GM23338 (cell line): ENCODE measurements at regions not wholly inside any gene's neighbourhood (a gene's known extent, or its start where the extent isn't known, plus 50 kb on each side); places are given as distances from the start of the nearest gene placed in this dataset.

ENCODE experiments used
- EZH2phosphoT487 ChIP-seq: fragments of 200-600 bp; sonication (generic); IDR thresholded peaks from one replicate; pipeline ENCODE4 v1.8.1; 2018; ENCODE audit warnings: antibody characterized with exemption; ENCODE audit not compliant: unreplicated experiment
- REST ChIP-seq: IDR thresholded peaks from one replicate; pipeline ENCODE4 v1.6.1; 2018; ENCODE audit warnings: antibody characterized with exemption; ENCODE audit not compliant: unreplicated experiment
- TF ChIP-seq, protein P1 (sequence below), 2 experiments: fragments of 200-600 bp in 1 of 2; sonication (generic) in 1 of 2; conservative IDR thresholded peaks; 2 replicates each; pipeline versions ENCODE4 v1.5.1 to v1.6.1; 2016 to 2017; ENCODE audit warnings: antibody characterized with exemption in 2 of 2, low read depth in 2 of 2, mild to moderate bottlenecking in 2 of 2, moderate library complexity in 1 of 2

DNA sequence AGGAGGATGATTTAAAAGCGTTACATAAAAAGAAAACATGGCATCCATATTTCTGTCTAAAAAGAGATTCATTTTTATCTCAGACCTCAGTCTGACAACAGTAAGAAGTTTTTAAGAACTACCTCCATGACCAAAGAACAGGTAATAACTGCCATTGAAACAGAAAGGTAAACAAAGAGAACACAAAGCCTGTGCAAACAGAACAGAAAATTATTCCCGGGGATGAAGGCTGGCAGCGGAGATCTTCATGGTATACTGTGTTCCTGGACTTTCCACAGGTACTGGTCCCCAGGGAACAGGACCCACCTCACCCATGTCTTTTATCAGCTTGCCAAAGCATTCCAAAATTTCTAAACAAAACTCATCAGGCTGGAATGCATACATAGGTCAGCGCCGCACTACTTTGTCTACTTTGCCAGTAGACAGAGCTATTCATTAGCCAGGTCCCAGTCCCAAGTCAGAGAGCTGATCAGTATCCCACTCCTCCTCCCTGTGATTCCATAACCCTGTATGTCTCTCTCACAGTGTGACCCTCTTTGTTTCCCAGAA, 277.3 kb downstream of the MBD2 start:
- no peak for TF ChIP-seq EZH2phosphoT487
- TF ChIP-seq, protein P1, sequence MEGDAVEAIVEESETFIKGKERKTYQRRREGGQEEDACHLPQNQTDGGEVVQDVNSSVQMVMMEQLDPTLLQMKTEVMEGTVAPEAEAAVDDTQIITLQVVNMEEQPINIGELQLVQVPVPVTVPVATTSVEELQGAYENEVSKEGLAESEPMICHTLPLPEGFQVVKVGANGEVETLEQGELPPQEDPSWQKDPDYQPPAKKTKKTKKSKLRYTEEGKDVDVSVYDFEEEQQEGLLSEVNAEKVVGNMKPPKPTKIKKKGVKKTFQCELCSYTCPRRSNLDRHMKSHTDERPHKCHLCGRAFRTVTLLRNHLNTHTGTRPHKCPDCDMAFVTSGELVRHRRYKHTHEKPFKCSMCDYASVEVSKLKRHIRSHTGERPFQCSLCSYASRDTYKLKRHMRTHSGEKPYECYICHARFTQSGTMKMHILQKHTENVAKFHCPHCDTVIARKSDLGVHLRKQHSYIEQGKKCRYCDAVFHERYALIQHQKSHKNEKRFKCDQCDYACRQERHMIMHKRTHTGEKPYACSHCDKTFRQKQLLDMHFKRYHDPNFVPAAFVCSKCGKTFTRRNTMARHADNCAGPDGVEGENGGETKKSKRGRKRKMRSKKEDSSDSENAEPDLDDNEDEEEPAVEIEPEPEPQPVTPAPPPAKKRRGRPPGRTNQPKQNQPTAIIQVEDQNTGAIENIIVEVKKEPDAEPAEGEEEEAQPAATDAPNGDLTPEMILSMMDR (conservative IDR thresholded peaks at IDR 0.05; ENCODE audit: low read depth in 2 of 2), result no peak
- TF ChIP-seq REST, result no peak
